ENCODE measurements at regions not wholly inside any gene's neighbourhood (a gene's known extent, or its start where the extent isn't known, plus 50 kb on each side); places are given as distances from the start of the nearest gene placed in this dataset.

DNA sequence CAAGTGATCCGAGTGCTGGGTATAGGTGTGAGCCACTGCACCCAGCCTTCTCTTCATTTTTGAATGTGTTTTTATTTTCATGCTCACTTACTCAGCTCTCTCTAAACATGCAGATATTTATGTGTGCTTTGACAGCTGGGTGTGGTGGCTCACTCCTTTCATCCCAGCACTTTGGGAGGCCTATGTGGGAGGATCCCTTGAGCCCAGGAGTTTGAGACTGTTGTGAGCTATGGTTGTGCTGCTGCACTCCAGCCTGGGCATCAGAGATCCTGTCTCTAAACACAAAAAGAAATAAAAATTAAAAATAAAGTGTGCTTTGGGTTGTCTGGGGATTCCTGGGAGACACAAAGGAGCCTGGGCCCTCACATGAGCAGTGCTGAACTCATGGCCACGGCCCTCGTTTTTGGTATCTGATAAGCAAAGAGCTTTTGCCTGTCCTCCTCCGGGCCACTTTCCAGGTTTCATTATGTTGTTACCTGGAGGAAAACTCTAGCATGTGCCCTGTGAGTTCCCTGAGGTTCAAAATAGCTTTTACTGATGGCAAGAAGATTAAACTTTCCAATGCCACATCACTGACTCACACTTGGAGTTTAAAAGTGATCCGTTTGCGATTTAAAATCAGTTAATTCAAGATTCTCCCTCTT lies 78.5 kb downstream of the CD164 start:
- TF ChIP-seq, protein P1, sequence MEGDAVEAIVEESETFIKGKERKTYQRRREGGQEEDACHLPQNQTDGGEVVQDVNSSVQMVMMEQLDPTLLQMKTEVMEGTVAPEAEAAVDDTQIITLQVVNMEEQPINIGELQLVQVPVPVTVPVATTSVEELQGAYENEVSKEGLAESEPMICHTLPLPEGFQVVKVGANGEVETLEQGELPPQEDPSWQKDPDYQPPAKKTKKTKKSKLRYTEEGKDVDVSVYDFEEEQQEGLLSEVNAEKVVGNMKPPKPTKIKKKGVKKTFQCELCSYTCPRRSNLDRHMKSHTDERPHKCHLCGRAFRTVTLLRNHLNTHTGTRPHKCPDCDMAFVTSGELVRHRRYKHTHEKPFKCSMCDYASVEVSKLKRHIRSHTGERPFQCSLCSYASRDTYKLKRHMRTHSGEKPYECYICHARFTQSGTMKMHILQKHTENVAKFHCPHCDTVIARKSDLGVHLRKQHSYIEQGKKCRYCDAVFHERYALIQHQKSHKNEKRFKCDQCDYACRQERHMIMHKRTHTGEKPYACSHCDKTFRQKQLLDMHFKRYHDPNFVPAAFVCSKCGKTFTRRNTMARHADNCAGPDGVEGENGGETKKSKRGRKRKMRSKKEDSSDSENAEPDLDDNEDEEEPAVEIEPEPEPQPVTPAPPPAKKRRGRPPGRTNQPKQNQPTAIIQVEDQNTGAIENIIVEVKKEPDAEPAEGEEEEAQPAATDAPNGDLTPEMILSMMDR (IDR thresholded peaks at IDR 0.05), result no peak
- TF ChIP-seq EP300 (IDR thresholded peaks at IDR 0.05), result no peak
- no peak for TF ChIP-seq POLR2A (IDR thresholded peaks at IDR 0.05; ENCODE audit: low read length)
- no peak for TF ChIP-seq HDAC2 (IDR thresholded peaks at IDR 0.05)
- TF ChIP-seq RCOR1 (IDR thresholded peaks at IDR 0.05; ENCODE audit: low read depth, low read length), result no peak
- no peak for TF ChIP-seq MYC (IDR thresholded peaks at IDR 0.05; ENCODE audit: borderline replicate concordance, low read length)
- TF ChIP-seq JUN (IDR thresholded peaks at IDR 0.05), result no peak

Data from A549 (cell line).